ENCODE measurements at regions not wholly inside any gene's neighbourhood (a gene's known extent, or its start where the extent isn't known, plus 50 kb on each side); places are given as distances from the start of the nearest gene placed in this dataset.
A peak's percentile ranks its signal among the peaks of the same experiment; 100 is the strongest.

GRCh38 chr6:14727494-14728395, 518.1 kb upstream of the JARID2 start:
- Histone ChIP-seq H3K36me3 (ENCODE audit: insufficient read depth, low read length) (no peaks in the 10 kb centered on the region), H3K4me1 (ENCODE audit: insufficient read depth, low read length) (peaks cover 9% of the 10 kb centered on the region), H4K20me1 (ENCODE audit: insufficient read depth, low read length) (no peaks in the 10 kb centered on the region), H3K4me3 (ENCODE audit: insufficient read depth, low read depth, low read length) (no peak overlapping the region), H3K79me2 (ENCODE audit: insufficient read depth, low read length) (no peaks in the 10 kb centered on the region), H3K27me3 (ENCODE audit: insufficient read depth, low read length) (no peaks in the 10 kb centered on the region), H3K4me2 (ENCODE audit: low read length) (no peak overlapping the region), H3K9ac (ENCODE audit: low read length) (no peak overlapping the region), H3K27ac (ENCODE audit: low read depth, low read length) (peak overlapping the region; percentile 21), H3K9me3 (ENCODE audit: insufficient read depth, low read depth, low read length) (no peaks in the 10 kb centered on the region), H2AFZ (ENCODE audit: low read depth, low read length) (peak overlapping the region; percentile 3)
- no peaks in the 10 kb centered on the region for H3K36me3 Mint-ChIP-seq (ENCODE audit: low read depth, unreplicated experiment)
- H3K27me3 Mint-ChIP-seq (ENCODE audit: low read depth, unreplicated experiment): no peaks in the 10 kb centered on the region
- peaks cover 13% of the 10 kb centered on the region for H3K4me1 Mint-ChIP-seq (ENCODE audit: low read depth, unreplicated experiment)
- TF ChIP-seq, protein P1, sequence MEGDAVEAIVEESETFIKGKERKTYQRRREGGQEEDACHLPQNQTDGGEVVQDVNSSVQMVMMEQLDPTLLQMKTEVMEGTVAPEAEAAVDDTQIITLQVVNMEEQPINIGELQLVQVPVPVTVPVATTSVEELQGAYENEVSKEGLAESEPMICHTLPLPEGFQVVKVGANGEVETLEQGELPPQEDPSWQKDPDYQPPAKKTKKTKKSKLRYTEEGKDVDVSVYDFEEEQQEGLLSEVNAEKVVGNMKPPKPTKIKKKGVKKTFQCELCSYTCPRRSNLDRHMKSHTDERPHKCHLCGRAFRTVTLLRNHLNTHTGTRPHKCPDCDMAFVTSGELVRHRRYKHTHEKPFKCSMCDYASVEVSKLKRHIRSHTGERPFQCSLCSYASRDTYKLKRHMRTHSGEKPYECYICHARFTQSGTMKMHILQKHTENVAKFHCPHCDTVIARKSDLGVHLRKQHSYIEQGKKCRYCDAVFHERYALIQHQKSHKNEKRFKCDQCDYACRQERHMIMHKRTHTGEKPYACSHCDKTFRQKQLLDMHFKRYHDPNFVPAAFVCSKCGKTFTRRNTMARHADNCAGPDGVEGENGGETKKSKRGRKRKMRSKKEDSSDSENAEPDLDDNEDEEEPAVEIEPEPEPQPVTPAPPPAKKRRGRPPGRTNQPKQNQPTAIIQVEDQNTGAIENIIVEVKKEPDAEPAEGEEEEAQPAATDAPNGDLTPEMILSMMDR (IDR thresholded peaks at IDR 0.05; ENCODE audit: insufficient read depth, low read depth, low read length): no peak
- H3K27ac Mint-ChIP-seq (ENCODE audit: unreplicated experiment): no peak overlapping the region
- no peak overlapping the region for H3K4me3 Mint-ChIP-seq (ENCODE audit: unreplicated experiment)
- peaks cover 2% of the 10 kb centered on the region for H3K9me3 Mint-ChIP-seq (ENCODE audit: unreplicated experiment)
- no peak for FAIRE-seq
- no peak for DNase-seq (ENCODE audit: low read depth)

DNA sequence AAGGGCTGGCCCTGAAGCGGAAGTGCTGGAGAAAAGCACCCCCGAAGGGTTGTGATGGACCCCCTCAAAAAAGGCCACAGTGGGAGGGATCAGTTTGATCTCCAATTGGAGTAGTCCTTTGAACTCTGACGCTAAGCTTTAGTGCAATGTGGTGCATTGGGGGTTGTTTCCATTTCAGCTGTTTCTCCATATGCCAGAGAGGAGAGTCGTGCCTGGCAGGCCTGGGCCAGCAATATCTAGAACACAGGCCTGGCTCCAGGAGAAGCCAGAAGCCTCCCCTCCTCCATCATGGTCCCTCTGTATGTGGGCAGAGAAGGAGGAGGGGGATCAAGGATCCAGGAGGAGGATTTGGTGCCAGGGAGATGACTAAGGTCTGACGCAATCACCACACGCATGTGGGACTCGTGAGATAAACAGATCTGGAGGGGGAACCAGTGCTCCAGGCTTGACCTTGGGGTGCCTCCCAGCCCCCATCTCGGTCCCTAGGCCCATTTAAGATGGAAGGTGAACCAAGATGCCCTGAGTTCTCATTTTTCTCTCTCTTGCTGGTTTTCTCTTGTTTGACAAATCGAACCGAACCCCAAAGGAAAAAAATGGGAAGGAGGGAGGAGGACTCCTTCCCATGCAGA, 517.4 kb upstream of the JARID2 start:
- peak; percentile 74 for DNase-seq (ENCODE audit: low read depth)
- H3K4me1 Mint-ChIP-seq (ENCODE audit: low read depth, unreplicated experiment): peaks cover 21% of the 10 kb centered on the region
- no peak for FAIRE-seq

More for the DNA sequence above, 517.4 kb upstream of the JARID2 start:
- Histone ChIP-seq H3K27ac (ENCODE audit: low read depth, low read length) (peak overlapping the region; percentile 21), H3K4me3 (ENCODE audit: insufficient read depth, low read depth, low read length) (no peak overlapping the region), H3K9ac (ENCODE audit: low read length) (no peak overlapping the region), H2AFZ (ENCODE audit: low read depth, low read length) (peak overlapping the region; percentile 3), H3K4me2 (ENCODE audit: low read length) (no peak overlapping the region), H3K79me2 (ENCODE audit: insufficient read depth, low read length) (no peaks in the 10 kb centered on the region), H3K4me1 (ENCODE audit: insufficient read depth, low read length) (peaks cover 17% of the 10 kb centered on the region), H3K27me3 (ENCODE audit: insufficient read depth, low read length) (no peaks in the 10 kb centered on the region), H4K20me1 (ENCODE audit: insufficient read depth, low read length) (no peaks in the 10 kb centered on the region), H3K36me3 (ENCODE audit: insufficient read depth, low read length) (no peaks in the 10 kb centered on the region), H3K9me3 (ENCODE audit: insufficient read depth, low read depth, low read length) (no peaks in the 10 kb centered on the region)
- TF ChIP-seq, protein P1 (IDR thresholded peaks at IDR 0.05; ENCODE audit: insufficient read depth, low read depth, low read length): no peak
- TF ChIP-seq EZH2 (IDR thresholded peaks at IDR 0.05; ENCODE audit: insufficient read depth, low read length): no peak
- H3K27me3 Mint-ChIP-seq (ENCODE audit: low read depth, unreplicated experiment): no peaks in the 10 kb centered on the region
- H3K9me3 Mint-ChIP-seq (ENCODE audit: unreplicated experiment): no peaks in the 10 kb centered on the region
- H3K27ac Mint-ChIP-seq (ENCODE audit: unreplicated experiment): no peak overlapping the region
- H3K36me3 Mint-ChIP-seq (ENCODE audit: low read depth, unreplicated experiment): no peaks in the 10 kb centered on the region
- no peak overlapping the region for H3K4me3 Mint-ChIP-seq (ENCODE audit: unreplicated experiment)
